Epithelial cell of prostate (primary cell): ENCODE measurements at regions not wholly inside any gene's neighbourhood (a gene's known extent, or its start where the extent isn't known, plus 50 kb on each side); places are given as distances from the start of the nearest gene placed in this dataset.

Experiments used
- DNase-seq: peaks from one replicate; pipeline ENCODE4 v3.0.0-alpha.2; 2011; ENCODE audit warnings: low read depth, low spot score
- H3K27ac ChIP-seq: fragments of 450-650 bp; 2 replicates; pipeline ENCODE4 v1.5.1; 2017; ENCODE audit warnings: mild to moderate bottlenecking

DNA sequence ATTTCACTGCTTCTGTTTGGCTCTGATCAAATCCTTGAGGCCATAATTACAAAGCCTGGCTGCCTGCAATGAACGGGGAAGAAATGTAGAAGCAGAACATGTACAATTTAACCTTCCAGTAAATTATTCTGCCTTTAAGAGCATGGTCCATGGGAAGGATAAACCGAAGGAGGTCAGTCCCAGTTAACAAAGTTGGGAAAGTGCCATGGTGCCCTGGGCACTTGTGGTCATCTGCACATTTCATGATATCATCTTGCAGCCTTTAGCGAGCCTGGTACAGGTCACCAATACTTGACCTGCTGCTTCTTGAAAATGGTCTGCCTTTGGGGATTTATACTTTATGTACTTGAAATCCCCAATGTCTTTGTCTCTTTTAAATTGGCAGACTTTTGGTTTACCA, 175.9 kb upstream of the KITLG start:
- H3K27ac ChIP-seq, result no peak overlapping the region
- no peak for DNase-seq

DNA sequence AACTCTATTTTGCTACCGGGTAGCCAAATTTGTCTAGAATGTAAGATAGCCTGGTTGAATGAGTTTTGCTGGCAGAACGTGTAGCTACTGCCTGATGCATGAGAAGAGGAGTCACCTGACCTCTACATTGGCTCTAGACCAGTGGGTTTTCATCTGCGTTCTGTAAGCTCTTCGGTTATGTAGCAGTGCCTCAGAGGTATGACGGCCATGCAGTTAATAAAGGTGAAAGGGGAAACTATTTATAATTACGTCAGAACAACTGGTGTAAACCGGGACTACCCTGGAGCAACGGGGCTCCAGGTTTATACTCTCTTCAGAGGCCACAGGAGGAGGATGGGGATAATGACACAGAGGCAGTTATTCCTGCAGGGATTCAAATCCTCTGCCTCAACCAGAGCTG, 173.4 kb upstream of the KITLG start:
- no peak overlapping the region for H3K27ac ChIP-seq
- DNase-seq, result no peak

DNA sequence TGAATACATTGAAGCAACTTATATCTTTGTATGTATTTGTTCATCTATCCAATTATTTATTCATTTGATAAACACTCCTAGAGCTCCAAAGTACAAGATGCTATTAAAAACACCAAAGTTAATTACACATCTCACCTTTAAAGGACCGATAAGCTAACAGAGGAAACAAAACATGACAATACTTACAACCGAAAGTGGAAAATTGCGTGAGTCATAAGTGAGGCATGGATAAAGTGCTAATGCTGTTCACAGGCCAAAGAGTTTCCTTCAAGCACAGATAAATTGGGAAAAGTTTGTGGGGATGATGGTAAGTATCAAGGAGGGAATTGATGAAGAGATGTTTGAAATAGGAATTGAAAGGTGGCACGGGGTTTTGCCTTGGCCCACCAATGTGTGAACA, 172.8 kb upstream of the KITLG start:
- no peak for DNase-seq
- H3K27ac ChIP-seq, result no peak overlapping the region

- no peak for DNase-seq
- no peak overlapping the region for H3K27ac ChIP-seq
These were observed 171.9 kb upstream of the KITLG start for GRCh38 chr12:88752183-88752582.

- DNase-seq, result no peak
- no peak overlapping the region for H3K27ac ChIP-seq
These were observed 170.7 kb upstream of the KITLG start for GRCh38 chr12:88750867-88751543.

- no peak overlapping the region for H3K27ac ChIP-seq
- DNase-seq, result no peak
These were observed 166.1 kb upstream of the KITLG start for GRCh38 chr12:88746386-88746785.

DNA sequence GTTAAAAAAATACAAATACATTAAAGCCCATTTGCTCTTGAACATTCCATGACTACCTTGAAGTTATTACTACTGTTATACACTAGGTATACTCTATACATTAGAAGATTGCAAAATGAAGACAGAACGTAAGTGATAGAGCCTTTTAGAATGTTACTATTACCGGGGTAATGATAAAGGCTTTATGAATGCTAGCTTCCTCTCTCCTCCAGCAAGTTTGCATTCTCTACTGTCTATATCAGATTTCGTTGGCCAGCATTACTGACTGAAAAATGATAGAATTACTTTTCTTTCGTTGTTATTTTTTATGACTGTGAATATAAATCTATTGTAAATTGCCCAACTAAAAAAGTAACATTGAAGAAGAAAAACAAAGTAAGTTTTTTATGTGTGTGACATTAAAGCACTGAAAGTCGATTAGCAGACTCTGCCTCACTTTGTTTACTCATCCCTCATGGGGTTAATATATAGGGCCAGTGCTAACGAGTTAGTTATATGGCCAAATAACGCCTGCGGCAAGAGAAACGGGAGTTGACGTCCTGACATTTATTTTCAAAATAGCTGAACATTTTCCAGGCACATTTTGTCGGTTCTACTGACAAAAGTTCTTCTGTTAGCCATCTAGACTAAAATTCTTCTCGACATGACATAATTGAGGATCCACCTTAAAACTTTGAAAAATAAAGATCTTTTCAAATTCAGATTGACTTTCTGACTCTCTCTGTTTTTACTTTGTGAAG, 163.8 kb upstream of the KITLG start:
- no peak for DNase-seq

DNA sequence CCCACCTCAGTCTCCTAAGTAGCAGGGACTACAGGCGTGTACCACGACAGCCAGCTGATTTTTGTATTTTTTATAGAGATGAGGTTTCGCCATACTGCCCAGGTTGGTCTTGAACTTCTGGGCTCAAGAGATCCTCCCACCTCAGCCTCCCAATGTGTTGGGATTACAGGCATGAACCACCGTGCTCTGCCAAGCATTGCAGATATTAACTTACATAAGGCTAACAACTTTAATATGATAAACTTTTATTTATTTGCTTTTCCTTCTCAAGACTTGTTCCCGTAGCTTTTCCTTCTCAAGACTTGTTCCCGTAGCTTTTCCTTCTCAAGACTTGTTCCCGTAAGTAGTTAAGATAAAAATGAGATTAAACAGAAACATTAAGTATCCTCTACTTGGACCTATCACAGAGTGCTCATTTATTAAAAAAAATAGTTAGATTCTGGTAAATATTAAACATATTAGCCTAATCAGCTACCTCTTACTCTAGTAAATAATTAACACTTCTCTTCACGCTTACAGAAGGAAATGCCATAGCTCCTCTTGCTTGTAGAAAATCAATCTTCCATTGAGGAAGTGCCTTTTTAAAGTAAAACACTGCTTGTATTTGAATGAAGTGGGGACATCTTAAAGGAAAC, 157.7 kb upstream of the KITLG start:
- H3K27ac ChIP-seq, result no peak overlapping the region
- DNase-seq, result no peak

More for the DNA sequence above, 163.8 kb upstream of the KITLG start:
- no peak overlapping the region for H3K27ac ChIP-seq

DNA sequence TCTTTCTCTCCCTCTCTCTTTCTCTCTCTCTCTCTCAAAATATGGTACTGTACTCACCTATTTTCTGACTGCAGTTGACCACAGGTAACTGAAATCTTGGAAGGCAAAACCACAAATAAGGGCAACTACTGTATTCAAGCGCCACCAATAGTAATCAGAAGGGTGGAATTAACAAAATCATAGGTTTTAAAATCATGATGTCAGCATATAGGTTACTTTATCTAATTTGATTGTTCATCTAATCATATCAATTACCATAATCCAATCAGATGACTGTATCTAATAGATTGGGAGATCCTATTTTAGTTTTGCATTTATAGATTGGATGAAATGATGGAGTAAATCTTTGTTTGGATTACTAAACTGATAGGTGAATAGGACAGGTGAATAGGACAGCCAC, 155.8 kb upstream of the KITLG start:
- no peak overlapping the region for H3K27ac ChIP-seq
- DNase-seq, result no peak

- H3K27ac ChIP-seq, result no peak overlapping the region
- DNase-seq, result no peak
These were observed 152.7 kb upstream of the KITLG start for GRCh38 chr12:88733008-88733407.

DNA sequence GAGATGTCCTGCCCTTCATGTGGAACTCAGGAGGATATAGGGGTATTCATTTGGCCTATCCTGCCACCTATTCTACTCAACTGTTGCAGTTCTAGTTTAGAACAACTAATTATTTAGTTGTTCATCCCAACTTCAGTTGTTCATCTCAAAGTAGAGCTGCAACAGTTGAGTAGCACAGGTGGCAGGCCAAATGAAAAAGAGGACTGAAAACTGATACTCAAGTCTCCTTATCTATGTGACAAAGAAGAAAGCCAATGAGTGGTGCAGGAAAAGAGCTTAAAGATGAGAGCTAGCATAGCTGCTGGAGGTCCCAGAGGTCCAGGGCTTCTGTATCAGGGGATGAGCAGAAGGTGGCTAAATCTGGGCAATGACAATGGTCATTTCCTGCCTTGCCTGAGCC, 148.9 kb upstream of the KITLG start:
- H3K27ac ChIP-seq, result no peak overlapping the region
- DNase-seq, result no peak

DNA sequence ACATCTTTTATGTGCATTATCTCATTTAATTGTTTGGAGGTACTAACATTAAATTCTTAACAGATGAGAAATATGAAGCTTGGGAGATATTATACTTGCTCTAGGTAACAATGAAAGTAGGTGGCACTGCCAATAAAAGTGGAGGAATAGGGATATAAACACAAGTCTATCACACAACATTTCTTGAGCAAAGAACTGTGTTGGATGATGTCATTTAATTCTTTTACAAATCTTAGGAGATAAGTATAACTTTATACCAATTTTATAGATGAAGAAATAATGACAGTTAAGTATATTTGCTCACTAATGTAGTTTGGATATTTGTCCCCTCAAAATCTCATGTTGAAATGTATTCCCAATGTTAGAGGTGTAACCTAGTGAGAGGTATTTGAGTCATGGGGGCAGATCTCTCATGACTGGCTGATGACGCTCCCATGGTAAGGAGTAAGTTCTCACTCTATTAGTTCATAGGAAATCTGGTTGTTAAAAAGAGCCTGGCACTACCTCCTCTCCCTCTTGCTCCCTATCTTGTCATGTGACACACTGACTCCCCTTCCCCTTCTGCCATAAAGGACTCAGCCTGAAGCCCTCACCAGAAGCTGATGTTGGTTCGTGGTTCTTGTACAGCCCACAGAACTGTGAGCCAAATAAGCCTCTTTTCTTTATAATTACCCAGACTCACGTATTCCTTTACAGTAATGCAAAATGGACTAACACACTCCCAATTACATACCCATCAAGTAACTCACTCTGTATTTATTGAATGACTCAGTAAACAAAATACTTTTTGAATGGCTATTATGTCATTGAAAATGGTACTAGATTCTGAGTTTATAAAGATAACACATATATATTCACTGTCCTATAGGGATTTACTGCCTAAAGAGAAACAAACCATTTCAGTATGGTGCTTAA, 146.8 kb upstream of the KITLG start:
- peak; percentile 27 for DNase-seq
- H3K27ac ChIP-seq, result peak overlapping the region; percentile 91

GRCh38 chr12:88725592-88726143, 145.4 kb upstream of the KITLG start:
- no peak for DNase-seq
- no peak overlapping the region for H3K27ac ChIP-seq

GRCh38 chr12:88723219-88723618, 142.9 kb upstream of the KITLG start:
- DNase-seq, result peak; percentile 34

DNA sequence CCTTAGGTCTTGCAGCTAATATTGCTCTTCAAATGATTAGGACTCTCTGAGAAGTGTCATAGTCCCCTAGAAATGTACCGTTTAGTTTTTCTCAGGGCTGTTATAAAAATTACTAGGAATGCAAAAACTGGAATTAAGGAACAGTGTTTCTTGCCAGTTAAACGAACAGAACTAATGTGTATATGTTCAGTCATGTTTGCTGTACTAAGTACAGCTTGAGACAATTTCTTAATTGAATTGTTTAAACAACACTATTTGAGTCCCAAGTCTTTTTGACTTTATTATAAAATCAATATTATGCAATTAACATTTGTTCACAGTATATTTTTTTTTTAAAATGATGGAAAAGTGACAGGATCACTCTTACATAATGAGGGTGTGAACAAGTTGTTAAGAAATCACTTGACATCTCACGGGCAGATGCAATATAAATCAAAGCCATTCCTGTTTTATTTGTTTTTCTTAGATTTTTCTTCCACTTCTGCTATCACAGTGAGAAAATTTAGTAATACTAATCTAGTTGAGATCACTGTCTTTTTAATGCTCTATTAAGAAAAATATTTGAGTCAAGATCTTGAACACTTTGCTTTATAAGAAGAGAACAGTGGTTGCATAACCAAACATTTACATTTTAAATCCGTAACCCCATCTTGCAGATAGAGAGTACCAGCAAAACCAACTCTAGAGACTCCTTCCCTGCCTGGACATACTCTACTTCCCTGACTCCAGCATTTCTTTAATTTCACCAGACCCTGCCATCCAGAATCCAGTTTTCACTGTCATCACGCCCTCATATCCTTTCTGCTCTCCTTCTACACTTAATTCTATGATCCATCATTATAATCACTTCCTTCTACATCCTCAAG, 140.7 kb upstream of the KITLG start:
- H3K27ac ChIP-seq, result no peak overlapping the region
- DNase-seq, result no peak

More at GRCh38 chr12:88723219-88723618, 142.9 kb upstream of the KITLG start:
- no peak overlapping the region for H3K27ac ChIP-seq

DNA sequence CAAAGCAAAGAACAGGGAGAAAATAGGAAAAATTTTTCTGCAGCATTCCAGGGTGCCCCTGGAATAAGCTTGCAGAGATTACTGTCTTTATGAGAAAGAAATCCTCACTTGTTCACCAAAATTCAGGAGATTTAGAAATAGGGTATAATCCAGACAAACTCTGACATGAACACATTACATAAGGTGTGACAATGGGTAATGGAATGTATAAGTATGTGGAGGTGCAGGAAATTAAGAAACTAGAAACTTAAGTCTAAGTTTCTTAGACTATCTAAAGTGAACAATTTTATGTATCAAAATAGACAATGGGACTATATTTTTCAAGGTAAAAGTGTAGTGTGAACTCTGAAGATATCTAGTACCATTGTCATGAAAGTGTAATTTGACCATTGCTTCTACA, 140.0 kb upstream of the KITLG start:
- no peak overlapping the region for H3K27ac ChIP-seq
- no peak for DNase-seq

- no peak for DNase-seq
- no peak overlapping the region for H3K27ac ChIP-seq
These were observed 136.9 kb upstream of the KITLG start for GRCh38 chr12:88717188-88717587.

GRCh38 chr12:88716240-88716639, 136.0 kb upstream of the KITLG start:
- no peak for DNase-seq

DNA sequence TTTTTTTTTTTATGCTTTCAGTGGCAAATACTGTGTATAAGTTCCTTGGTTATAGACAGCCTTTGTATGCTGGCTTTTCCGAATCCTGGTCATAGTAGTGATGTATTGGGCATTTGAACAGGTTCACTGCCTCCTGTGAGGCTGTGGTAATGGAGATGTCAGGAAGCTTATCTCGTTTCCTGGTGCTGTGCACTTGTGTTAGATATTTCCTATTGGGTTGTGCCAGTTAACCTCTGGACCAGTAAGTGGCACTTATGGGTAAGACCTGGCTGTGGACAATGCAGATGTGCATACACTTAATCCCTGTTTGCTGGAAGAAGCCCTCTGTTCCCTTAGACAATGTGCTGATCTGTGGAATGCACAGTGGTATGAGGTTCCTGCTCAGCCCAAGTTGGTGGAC, 135.4 kb upstream of the KITLG start:
- H3K27ac ChIP-seq, result no peak overlapping the region
- no peak for DNase-seq

More at GRCh38 chr12:88716240-88716639, 136.0 kb upstream of the KITLG start:
- no peak overlapping the region for H3K27ac ChIP-seq
